HEK293T (cell line): ENCODE measurements at regions not wholly inside any gene's neighbourhood (a gene's known extent, or its start where the extent isn't known, plus 50 kb on each side); places are given as distances from the start of the nearest gene placed in this dataset.
"Not testable (repeated sequence)": the region's sequence is repeated elsewhere in the genome, so short reads cannot be mapped to it uniquely, and the experiment has no call there.

ENCODE experiments used
- CTCF ChIA-PET: fragments of 350-600 bp; formaldehyde crosslinking; extraction: SDS; loops from one replicate; lab custom pipeline; 2021; ENCODE audit warnings: antibody characterized with exemption, inconsistent platforms; lab: Yijun Ruan, JAX
- POLR2A ChIA-PET: fragments of 350-600 bp; formaldehyde crosslinking; extraction: SDS; loops from one replicate; lab custom pipeline; 2020; ENCODE audit warnings: antibody characterized with exemption, inconsistent platforms; lab: Yijun Ruan, JAX
- DNase-seq: peaks from one replicate; pipeline ENCODE4 v3.0.0; 2012; ENCODE audit warnings: mixed read lengths; ENCODE audit errors: extremely low spot score
- ARNT ChIP-seq: fragments of 450-650 bp; IDR thresholded peaks from 2 replicates; pipeline ENCODE4 v1.6.1; 2017; ENCODE audit warnings: mild to moderate bottlenecking
- BHLHE40 ChIP-seq: fragments of 450-650 bp; IDR thresholded peaks from 2 replicates; pipeline ENCODE4 v1.6.1; 2016; ENCODE audit warnings: mild to moderate bottlenecking, moderate library complexity, borderline replicate concordance
- CTBP1 ChIP-seq: fragments of 450-650 bp; IDR thresholded peaks from 2 replicates; pipeline ENCODE4 v1.6.1; 2016; ENCODE audit warnings: borderline replicate concordance
- ELF4 ChIP-seq: fragments of 450-650 bp; IDR thresholded peaks from 2 replicates; pipeline ENCODE4 v1.6.1; 2017; ENCODE audit warnings: antibody characterized with exemption
- FOXA1 ChIP-seq: fragments of 450-650 bp; IDR thresholded peaks from 2 replicates; pipeline ENCODE4 v1.6.1; 2016; ENCODE audit warnings: mild to moderate bottlenecking
- FOXK2 ChIP-seq: fragments of 450-650 bp; IDR thresholded peaks from 2 replicates; pipeline ENCODE4 v1.6.1; 2016; ENCODE audit warnings: mild to moderate bottlenecking
- FOXM1 ChIP-seq: fragments of 450-650 bp; IDR thresholded peaks from 2 replicates; pipeline ENCODE4 v1.6.1; 2017; ENCODE audit warnings: mild to moderate bottlenecking, borderline replicate concordance
- HDGF ChIP-seq: fragments of 450-650 bp; IDR thresholded peaks from 2 replicates; pipeline ENCODE4 v1.6.1; 2017; ENCODE audit warnings: antibody characterized with exemption, borderline replicate concordance
- L3MBTL2 ChIP-seq: fragments of 450-650 bp; conservative IDR thresholded peaks from 2 replicates; pipeline ENCODE4 v1.6.1; 2016; ENCODE audit warnings: mild to moderate bottlenecking
- LEF1 ChIP-seq: fragments of 450-650 bp; IDR thresholded peaks from 2 replicates; pipeline ENCODE4 v1.6.1; 2017; ENCODE audit warnings: mild to moderate bottlenecking, borderline replicate concordance
- NFRKB ChIP-seq: fragments of 450-650 bp; IDR thresholded peaks from 2 replicates; pipeline ENCODE4 v1.6.1; 2016; ENCODE audit warnings: mild to moderate bottlenecking, moderate library complexity
- SP1 ChIP-seq: fragments of 450-650 bp; IDR thresholded peaks from 2 replicates; pipeline ENCODE4 v1.6.1; 2017
- SUZ12 ChIP-seq: fragments of 450-650 bp; IDR thresholded peaks from 2 replicates; pipeline ENCODE4 v1.6.1; 2016; ENCODE audit warnings: mild to moderate bottlenecking
- TARDBP ChIP-seq: fragments of 450-650 bp; IDR thresholded peaks from 2 replicates; pipeline ENCODE4 v1.6.1; 2016
- ZNF384 ChIP-seq: fragments of 450-650 bp; IDR thresholded peaks from 2 replicates; pipeline ENCODE4 v1.6.1; 2016
- TF ChIP-seq, protein P1 (sequence below): fragments of 450-650 bp; IDR thresholded peaks from 2 replicates; pipeline ENCODE4 v1.6.1; 2016

DNA sequence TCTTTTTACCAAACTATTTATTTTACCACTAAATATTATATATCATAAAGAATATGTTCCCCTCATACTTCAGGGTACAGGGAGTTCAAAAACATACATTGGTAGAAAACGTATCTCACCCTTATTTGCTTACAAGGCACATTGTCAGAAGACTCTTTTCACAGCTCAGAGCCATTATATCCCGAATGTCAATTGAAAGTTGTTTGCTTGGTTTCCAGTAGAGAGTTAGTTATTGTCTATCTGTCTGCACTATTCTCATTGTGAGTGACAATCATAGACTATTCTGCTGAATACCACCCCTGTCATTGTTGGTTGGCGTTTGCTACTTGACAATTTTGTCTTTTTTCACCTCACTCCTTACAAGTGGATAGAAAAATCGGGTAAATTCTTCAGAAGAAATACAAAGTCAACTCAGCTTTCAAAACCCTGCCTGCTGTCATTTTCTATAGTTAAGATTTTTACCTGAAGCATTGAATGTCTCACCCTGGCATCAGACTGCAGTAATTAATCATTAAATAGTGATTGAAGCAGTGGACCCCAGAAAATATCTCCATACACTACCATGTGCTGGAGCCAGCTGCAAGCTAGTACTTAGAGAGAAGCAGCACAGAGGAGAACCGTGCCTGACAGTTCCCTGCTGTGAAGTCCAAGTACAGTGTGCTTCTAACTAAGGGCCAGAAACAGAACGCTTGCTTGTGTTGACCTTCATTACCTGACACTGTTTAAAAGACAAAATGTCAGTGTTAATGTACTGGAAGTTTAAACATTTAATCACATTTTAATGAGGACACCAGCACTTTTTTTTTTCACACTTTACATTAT, 510.6 kb downstream of the RERGL start:
- ChIA-PET POLR2A (no interaction called here), CTCF (no interaction called here)
- no peak for TF ChIP-seq BHLHE40
- TF ChIP-seq CTBP1: no peak
- no peak for TF ChIP-seq FOXM1
- no peak for TF ChIP-seq ELF4
- TF ChIP-seq L3MBTL2: no peak
- no peak for TF ChIP-seq FOXK2
- TF ChIP-seq ARNT: no peak
- TF ChIP-seq LEF1: no peak
- no peak for TF ChIP-seq SUZ12
- TF ChIP-seq HDGF: no peak
- TF ChIP-seq NFRKB: no peak
- TF ChIP-seq FOXA1: no peak
- TF ChIP-seq TARDBP: no peak
- TF ChIP-seq, protein P1, sequence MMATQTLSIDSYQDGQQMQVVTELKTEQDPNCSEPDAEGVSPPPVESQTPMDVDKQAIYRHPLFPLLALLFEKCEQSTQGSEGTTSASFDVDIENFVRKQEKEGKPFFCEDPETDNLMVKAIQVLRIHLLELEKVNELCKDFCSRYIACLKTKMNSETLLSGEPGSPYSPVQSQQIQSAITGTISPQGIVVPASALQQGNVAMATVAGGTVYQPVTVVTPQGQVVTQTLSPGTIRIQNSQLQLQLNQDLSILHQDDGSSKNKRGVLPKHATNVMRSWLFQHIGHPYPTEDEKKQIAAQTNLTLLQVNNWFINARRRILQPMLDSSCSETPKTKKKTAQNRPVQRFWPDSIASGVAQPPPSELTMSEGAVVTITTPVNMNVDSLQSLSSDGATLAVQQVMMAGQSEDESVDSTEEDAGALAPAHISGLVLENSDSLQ: no peak
- TF ChIP-seq SP1: no peak
- TF ChIP-seq ZNF384: no peak
- no peak for DNase-seq

DNA sequence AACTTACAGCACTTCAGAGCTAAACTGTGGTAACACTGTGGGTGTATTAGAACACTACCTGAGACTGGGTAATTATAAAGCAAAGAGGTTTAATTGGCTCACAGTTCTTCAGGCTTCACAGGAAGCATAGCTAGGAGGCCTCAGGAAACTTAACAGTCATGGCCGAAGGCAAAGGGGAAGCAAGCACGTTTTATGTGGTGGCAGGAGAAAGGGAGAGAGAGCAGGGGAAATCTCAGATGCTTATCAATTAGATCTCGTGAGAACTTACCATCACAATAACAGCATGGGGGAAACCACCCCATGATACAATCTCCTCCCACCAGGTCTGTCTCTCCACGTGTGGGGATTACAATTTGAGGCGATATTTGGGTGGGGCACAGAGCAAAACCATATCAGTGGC, 512.6 kb downstream of the RERGL start:
- no peak for DNase-seq
- no peak for TF ChIP-seq SUZ12
- TF ChIP-seq CTBP1: no peak
- TF ChIP-seq L3MBTL2: no peak
- no peak for TF ChIP-seq NFRKB
- no peak for TF ChIP-seq ARNT
- no peak for TF ChIP-seq BHLHE40
- no peak for TF ChIP-seq ELF4
- TF ChIP-seq FOXM1: no peak
- ChIA-PET POLR2A (no interaction called here), CTCF (no interaction called here)

DNA sequence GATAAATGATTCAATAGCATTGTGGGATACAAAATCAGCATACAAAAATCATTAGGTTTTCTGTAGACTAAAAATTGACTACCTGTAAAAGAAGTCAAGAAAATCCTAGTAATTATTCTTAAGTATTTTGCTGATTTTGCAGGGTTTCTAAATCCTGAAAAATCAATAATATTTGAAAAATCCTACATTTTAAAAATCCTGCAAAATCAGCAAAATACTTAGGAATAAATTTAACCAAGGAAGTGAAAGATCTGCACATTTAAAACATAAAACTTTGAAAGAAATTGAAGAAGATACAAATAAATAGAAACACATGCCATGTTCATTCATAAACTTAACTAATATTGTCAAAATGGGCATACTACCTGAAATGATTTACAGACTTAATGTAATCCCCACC, 517.7 kb downstream of the RERGL start:
- POLR2A ChIA-PET: no interaction called here
- no peak for DNase-seq
- TF ChIP-seq ARNT (no peak), SP1 (no peak), ELF4 (no peak), FOXM1 (no peak), NFRKB (no peak), HDGF (no peak), L3MBTL2 (no peak), TARDBP (no peak), FOXK2 (no peak)
- TF ChIP-seq, protein P1: no peak
- CTCF ChIA-PET: no interaction called here

DNA sequence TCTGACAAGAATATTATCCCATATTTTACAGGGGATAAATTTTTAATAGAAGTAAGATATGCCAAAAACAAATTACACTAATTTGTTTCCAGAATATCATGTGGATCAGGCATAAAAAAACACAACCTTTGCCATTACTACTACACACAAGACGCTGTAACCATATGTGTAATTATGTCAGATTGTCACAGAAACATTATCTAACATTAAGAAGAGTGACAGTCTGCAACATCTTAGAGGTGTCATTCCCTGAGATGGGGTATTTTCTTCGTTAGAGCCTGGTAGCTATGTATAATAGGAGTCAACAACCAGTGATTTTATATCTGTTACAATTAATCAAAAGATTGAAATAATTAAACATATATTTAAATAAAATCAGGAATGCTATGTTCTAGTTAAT, 518.9 kb downstream of the RERGL start:
- TF ChIP-seq L3MBTL2 (no peak), FOXM1 (no peak), HDGF (no peak), BHLHE40 (no peak), LEF1 (no peak), NFRKB (no peak), FOXA1 (no peak)
- POLR2A ChIA-PET: no interaction called here
- CTCF ChIA-PET: no interaction called here
- no peak for DNase-seq

DNA sequence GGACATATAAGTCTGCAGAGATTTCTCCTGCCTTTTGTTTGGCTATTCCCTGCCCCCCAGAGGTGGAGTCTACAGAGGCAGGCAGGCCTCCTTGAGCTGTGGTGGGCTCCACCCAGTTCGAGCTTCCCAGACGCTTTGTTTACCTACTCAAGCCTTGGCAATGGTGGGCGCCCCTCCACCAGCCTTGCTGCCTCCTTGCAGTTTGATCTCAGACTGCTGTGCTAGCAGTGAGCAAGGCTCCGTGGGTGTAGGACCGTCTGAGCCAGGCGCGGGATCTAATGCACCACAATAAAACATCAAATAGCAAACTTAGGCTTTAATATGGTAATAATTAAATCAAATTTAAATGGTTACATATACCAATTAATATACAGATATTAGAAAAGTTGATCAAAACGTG, 525.4 kb downstream of the RERGL start:
- CTCF ChIA-PET, DNase-seq, POLR2A ChIA-PET: not testable (repeated sequence)

DNA sequence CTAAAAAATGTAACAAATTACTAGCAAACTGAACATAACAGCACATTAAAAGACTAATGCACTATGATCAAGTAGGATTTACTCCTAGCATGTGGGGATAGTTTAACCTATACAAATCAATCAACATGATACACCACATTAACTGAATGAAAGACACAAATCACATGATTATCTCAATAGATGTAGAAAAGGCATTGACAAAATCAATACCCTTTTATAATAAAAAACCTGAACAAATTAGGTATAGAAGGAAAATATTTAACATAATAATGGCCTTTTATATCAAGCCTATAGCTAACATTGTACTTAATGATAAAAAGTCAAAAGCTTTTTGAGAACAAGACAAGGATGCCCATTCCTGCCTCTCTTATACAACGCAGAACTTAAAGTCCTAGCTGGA, 540.0 kb downstream of the RERGL start:
- no peak for DNase-seq
- TF ChIP-seq CTBP1: no peak
- TF ChIP-seq FOXK2: no peak
- no peak for TF ChIP-seq FOXM1
- TF ChIP-seq NFRKB: no peak
- TF ChIP-seq ZNF384: no peak
- no peak for TF ChIP-seq TARDBP
- TF ChIP-seq BHLHE40: no peak
- no peak for TF ChIP-seq ELF4
- no peak for TF ChIP-seq HDGF
- TF ChIP-seq L3MBTL2: no peak
- no peak for TF ChIP-seq SUZ12
- no peak for TF ChIP-seq SP1
- TF ChIP-seq, protein P1: no peak
- TF ChIP-seq ARNT: no peak
- TF ChIP-seq LEF1: no peak
- no peak for TF ChIP-seq FOXA1
- POLR2A ChIA-PET: no interaction called here
- CTCF ChIA-PET: no interaction called here

DNA sequence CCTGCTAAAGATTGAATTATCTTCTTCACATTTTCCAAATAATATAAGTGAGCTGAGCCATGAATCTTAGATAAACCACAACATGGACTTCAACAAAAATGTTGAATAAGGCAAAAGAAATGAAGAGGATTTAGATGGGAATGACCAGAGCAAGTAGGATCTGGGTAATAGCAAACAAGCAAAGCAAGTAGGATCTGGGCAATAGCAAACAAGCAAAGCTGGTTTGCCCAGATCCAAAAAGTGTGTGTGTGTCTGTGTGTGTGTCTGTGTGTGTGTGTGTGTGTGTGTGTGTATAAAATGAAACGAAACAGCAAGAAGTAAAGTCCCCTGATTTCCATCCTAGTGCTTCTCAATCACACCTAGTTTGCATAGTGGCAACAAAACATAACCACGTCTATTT, 549.1 kb downstream of the RERGL start:
- no peak for DNase-seq
- TF ChIP-seq LEF1: no peak
- TF ChIP-seq FOXM1: no peak
- no peak for TF ChIP-seq ARNT
- no peak for TF ChIP-seq ELF4
- TF ChIP-seq BHLHE40: no peak
- no peak for TF ChIP-seq ZNF384
- no peak for TF ChIP-seq TARDBP
- no peak for TF ChIP-seq FOXK2
- TF ChIP-seq L3MBTL2: no peak
- ChIA-PET CTCF (no interaction called here), POLR2A (no interaction called here)
